ENCODE measurements at regions not wholly inside any gene's neighbourhood (a gene's known extent, or its start where the extent isn't known, plus 50 kb on each side); places are given as distances from the start of the nearest gene placed in this dataset.

GRCh38 chr20:61031101-61031830 is 220.8 kb upstream of the CDH4 start:
- CTCF ChIA-PET = no interaction called here
- no peak for TF ChIP-seq CTCF (IDR thresholded peaks at IDR 0.05; ENCODE audit: insufficient read depth, low read depth, low read length)
- Histone ChIP-seq H3K27me3 (ENCODE audit: control insufficient read depth, insufficient read depth, low read length) (no peaks in the 10 kb centered on the region), H3K36me3 (ENCODE audit: control insufficient read depth, insufficient read depth, low read length) (no peaks in the 10 kb centered on the region), H3K4me3 (ENCODE audit: low read depth, low read length) (no peak overlapping the region)
- DNase-seq (ENCODE audit: low read depth) = no peak
- POLR2A ChIA-PET = no interaction called here

GRCh38 chr20:61037498-61037897 is 214.6 kb upstream of the CDH4 start:
- no peaks in the 10 kb centered on the region for H3K36me3 ChIP-seq (ENCODE audit: control insufficient read depth, insufficient read depth, low read length)
- POLR2A ChIA-PET = no interaction called here
- CTCF ChIA-PET = interaction anchor here (1.0 kb wide), 1 partner anchor 84 kb away, joined by 3 read pairs; no protein-coding TSS in a partner anchor
- no peak overlapping the region for H3K4me3 ChIP-seq (ENCODE audit: low read depth, low read length)
- DNase-seq (ENCODE audit: low read depth) = no peak
- no peaks in the 10 kb centered on the region for H3K27me3 ChIP-seq (ENCODE audit: control insufficient read depth, insufficient read depth, low read length)
- TF ChIP-seq CTCF (IDR thresholded peaks at IDR 0.05; ENCODE audit: insufficient read depth, low read depth, low read length) = no peak

- H3K36me3 ChIP-seq (ENCODE audit: control insufficient read depth, insufficient read depth, low read length) = no peaks in the 10 kb centered on the region
- ChIA-PET CTCF (no interaction called here), POLR2A (no interaction called here)
- no peaks in the 10 kb centered on the region for H3K27me3 ChIP-seq (ENCODE audit: control insufficient read depth, insufficient read depth, low read length)
- DNase-seq (ENCODE audit: low read depth) = no peak
- no peak overlapping the region for H3K4me3 ChIP-seq (ENCODE audit: low read depth, low read length)
- no peak for TF ChIP-seq CTCF (IDR thresholded peaks at IDR 0.05; ENCODE audit: insufficient read depth, low read depth, low read length)
These were observed 210.6 kb upstream of the CDH4 start for GRCh38 chr20:61041481-61041880.

GRCh38 chr20:61042506-61043385 is 209.3 kb upstream of the CDH4 start:
- DNase-seq (ENCODE audit: low read depth) = no peak
- POLR2A ChIA-PET = no interaction called here
- CTCF ChIA-PET = no interaction called here
- Histone ChIP-seq H3K36me3 (ENCODE audit: control insufficient read depth, insufficient read depth, low read length) (no peaks in the 10 kb centered on the region), H3K27me3 (ENCODE audit: control insufficient read depth, insufficient read depth, low read length) (no peaks in the 10 kb centered on the region), H3K4me3 (ENCODE audit: low read depth, low read length) (no peak overlapping the region)
- no peak for TF ChIP-seq CTCF (IDR thresholded peaks at IDR 0.05; ENCODE audit: insufficient read depth, low read depth, low read length)

- Histone ChIP-seq H3K4me3 (ENCODE audit: low read depth, low read length) (no peak overlapping the region), H3K27me3 (ENCODE audit: control insufficient read depth, insufficient read depth, low read length) (no peaks in the 10 kb centered on the region), H3K36me3 (ENCODE audit: control insufficient read depth, insufficient read depth, low read length) (no peaks in the 10 kb centered on the region)
- ChIA-PET CTCF (no interaction called here), POLR2A (no interaction called here)
- no peak for DNase-seq (ENCODE audit: low read depth)
- no peak for TF ChIP-seq CTCF (IDR thresholded peaks at IDR 0.05; ENCODE audit: insufficient read depth, low read depth, low read length)
These were observed 208.4 kb upstream of the CDH4 start for GRCh38 chr20:61043681-61044080.
